Frontal cortex (tissue), 3 donors: ENCODE measurements at regions not wholly inside any gene's neighbourhood (a gene's known extent, or its start where the extent isn't known, plus 50 kb on each side); places are given as distances from the start of the nearest gene placed in this dataset.

Source experiments
- DNase-seq, 2 donors: peaks; one replicate each; pipeline ENCODE4 v3.0.0; 2012; ENCODE audit warnings: low spot score in 2 of 2
- FAIRE-seq: peaks from 2 replicates; lab custom pipeline; 2012; peaks lifted over from hg19 to GRCh38; lab: Jason Lieb, UNC
- donor health status: control.
- donor health status: control.
- donor health status: control.

DNA sequence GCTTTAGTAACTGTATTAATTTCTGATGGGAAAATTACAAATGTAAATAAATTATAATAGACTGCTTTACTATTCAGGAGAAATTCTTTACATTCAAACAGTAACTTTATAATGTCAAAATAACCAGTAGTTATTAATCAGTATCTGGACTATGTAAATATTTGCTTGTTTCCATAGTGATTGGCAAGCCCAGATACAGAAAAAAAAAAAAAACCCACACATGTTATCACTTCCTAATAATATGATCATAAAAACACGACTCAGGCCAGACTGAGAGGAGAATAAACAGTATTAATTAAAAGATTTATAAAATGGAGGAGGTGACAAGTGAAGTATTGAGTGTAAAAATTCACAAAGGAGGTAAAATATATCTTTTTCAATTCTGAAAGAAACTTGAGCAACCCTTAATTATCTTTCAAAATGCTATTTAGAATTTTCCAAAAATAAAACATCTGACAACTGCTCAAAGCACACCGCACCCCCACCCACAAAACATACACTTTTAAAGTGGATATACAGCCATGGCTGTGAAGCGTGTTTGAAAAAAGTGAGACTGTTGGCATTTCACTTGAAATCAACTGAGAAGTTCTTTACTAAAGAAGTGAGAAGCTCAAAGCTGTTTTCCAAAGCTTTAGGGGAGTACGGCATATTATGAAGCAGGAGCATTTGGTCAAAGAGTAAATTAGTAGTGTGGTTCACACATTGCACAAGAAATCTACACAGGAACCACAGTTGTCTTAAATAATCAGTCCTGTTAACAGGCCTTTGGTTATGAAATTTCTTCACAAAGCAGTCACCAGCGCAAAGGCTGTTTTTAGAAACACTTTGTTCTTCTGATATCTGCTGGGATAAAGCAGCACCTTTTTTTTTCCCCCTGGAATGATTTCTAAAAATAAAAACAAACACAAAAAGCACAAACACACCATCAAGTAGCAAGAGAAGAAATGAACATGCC lies 475.8 kb downstream of the TXNL1 start:
- DNase-seq (no peak), FAIRE-seq (no peak)

GRCh38 chr18:56161566-56162260 lies 476.7 kb downstream of the TXNL1 start:
- no peak for FAIRE-seq
- no peak for DNase-seq

GRCh38 chr18:56158676-56159075 lies 479.7 kb downstream of the TXNL1 start:
- FAIRE-seq (no peak), DNase-seq (no peak)

- no peak for FAIRE-seq
- no peak for DNase-seq
These were observed 480.9 kb downstream of the TXNL1 start for GRCh38 chr18:56157541-56157940.

DNA sequence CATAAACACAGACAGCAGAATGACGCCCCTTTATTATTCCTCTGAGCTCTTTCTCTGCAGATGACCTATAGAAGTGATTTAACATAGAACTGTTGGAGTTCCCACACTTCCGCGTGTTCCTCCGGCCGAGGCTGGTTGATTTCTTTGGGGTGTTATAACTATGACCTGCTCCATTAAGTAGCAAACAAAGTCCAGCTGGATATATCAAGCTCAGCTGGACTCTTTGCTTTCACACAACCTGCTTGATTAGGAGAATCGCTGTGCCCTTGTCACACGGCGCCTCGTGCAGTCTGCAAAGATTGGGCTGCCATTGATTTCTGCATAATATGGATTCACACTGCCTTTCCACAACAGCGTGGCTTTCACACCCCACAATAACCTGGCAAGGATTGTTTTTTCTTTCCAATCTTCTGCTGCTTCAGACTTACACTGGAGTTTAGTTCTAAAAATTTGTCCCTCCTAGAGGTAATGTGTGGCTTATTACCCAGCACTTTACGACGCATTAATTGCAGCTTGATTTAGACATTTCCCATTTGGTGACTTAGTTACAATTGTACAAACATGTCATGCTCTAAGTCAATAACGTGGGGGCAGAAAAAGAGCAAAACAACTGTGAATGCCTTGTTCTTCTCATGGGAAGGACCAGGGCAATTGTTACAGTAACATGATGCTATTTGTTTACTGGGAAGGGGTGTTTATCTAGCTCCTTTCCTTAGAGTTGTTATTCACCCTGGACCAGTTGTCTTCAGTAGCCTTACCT lies 485.7 kb downstream of the TXNL1 start:
- no peak for DNase-seq
- no peak for FAIRE-seq

GRCh38 chr18:56148373-56148772 lies 490.0 kb downstream of the TXNL1 start:
- FAIRE-seq (no peak), DNase-seq (no peak)

GRCh38 chr18:56146565-56146964 lies 491.8 kb downstream of the TXNL1 start:
- FAIRE-seq = no peak

GRCh38 chr18:56142001-56142400 lies 496.4 kb downstream of the TXNL1 start:
- DNase-seq = no peak
- no peak for FAIRE-seq

More at GRCh38 chr18:56146565-56146964, 491.8 kb downstream of the TXNL1 start:
- no peak for DNase-seq

GRCh38 chr18:56139792-56140254 lies 498.6 kb downstream of the TXNL1 start:
- DNase-seq (no peak), FAIRE-seq (no peak)

DNA sequence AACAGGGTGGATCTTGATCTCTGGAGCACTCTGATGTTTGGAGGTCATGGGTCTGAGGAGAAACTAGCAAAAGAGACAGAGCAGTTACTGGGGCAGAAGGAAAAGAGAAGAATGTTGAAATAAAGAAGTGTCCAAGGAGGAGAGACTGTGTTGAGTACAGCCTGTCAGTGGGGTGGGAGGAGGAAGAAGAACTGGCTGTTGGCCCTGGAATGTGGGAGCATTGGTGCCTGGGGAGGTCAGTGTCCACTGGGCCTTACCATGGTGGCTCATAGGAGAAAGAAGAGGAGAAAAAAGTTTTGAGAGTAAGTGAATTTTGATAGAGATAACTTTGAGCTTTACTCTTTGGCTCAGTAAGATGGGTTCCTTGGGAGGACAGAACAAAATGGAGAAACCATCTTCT lies 499.0 kb downstream of the TXNL1 start:
- no peak for FAIRE-seq

DNA sequence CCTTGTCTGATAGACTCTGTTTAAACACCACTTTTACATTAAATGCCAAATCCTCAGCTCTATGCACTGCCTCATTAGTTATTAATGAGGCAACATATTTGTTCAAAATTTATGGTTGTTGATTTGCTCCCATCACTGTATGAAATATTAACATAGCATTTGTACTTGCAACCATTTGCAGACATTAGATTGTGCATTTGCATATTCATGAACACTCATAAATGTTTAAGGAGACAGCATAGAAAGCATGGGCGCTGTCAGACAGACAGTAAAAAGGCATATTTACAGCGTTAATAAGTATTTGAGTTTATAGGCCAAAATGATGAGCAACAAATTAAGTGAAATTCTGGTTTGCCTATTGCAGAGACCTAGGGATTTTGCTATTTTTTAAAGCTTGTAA lies 502.3 kb downstream of the TXNL1 start:
- DNase-seq (no peak), FAIRE-seq (no peak)

More for the DNA sequence above, 499.0 kb downstream of the TXNL1 start:
- DNase-seq = no peak

GRCh38 chr18:56130481-56130880 lies 507.9 kb downstream of the TXNL1 start:
- no peak for FAIRE-seq
- no peak for DNase-seq

DNA sequence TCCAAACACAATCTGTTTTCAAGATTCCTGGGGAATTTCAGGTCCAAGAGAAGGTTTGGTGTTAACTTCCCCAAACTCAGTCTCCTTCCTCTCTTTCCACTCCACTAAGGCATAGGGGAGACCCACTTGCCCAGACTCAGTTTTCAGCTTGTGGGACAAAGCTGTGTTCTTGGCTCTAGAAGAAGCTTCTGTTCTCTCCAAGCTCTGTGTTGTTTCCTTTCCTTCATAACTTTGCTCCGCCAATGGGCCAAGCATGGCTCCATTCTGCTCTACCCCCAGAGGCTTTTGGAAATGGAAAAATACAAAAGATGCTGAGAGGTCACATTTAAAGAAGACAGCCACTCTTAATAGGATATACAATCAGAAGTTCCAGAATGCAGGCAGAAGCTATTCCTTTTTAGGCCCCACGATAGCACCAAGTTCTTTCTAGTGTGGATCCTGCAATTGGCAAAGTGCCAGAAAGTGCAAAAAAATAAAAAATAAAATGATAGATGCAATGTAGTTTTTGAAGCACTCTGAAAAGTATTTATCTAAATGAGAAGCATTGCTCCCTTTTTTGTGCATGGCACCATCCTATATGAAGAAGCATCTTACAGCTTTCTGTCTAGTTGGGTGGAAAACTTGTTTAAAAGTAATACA lies 510.1 kb downstream of the TXNL1 start:
- DNase-seq = no peak

DNA sequence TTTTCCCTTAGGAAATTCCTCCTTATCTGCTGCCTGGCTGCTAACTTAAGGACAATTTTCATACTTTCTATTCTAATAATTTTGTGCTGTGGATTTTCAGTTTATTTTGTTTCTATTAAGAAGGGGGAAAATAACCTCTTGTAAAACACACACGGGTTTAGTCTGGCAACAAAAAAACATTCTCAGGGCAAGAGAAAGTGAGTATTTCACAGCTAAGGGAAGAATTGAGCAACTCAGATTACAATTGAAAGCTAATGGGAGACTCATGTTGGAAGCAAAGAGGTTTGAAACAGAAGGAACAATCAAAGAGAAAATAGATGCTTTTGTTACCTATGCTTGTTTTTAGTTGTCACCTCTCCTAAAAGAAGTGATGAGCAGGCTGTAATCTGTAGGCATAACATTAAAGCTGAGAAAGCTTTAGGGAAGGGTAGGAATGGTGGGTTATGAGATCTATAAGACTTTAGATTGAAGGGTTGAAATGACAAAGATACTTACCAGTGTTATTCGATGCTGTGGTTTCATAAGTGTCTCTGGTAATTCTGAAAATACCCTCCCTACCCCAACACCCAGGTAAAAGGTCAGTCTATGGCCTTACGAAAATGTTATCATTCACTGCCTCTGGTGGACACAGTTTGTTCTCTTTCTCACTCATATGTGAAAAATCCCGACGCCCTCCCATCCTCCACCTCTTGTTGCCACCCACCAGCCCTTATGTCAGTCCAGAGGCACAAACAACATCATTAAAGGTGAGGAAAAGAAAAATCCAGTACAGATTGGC lies 510.9 kb downstream of the TXNL1 start:
- DNase-seq (no peak), FAIRE-seq (no peak)

More for the DNA sequence above, 510.1 kb downstream of the TXNL1 start:
- FAIRE-seq = no peak

DNA sequence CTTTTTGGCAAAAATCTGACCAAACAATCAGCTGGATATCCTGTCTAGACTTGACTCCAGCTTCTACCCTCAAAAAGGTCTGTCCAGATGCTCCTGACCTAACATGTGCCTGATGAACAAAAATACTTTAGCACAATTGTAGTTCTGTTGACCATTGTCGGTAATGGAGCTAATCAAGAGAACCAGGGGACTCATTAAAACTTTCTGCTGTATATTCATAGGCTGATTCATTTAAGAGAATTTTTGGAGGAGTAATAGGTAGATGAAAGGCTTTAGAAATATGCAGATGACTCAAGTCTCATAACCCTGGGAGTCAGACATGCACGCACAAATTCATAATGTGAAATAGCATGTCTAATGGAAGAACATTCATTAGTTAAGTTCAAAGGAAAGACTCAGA lies 514.2 kb downstream of the TXNL1 start:
- FAIRE-seq (no peak), DNase-seq (no peak)

DNA sequence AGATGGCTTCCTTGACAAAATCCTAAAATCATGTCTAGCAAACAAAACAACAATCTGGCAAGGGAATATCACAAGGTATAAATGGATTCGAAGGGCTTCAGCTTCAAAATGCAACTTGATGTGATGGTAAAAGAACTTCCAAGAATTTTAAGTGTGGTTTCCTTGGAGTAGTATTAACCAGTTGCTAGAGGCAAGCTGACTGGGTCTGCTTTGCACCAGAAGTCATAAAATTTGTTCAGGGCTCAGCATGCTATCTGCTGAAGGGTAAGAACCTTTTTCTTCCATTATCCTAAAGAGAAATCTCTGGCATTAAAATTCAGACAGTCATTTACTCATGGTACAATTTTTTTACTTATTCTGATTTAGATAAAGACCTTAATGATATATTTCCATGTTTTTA lies 516.7 kb downstream of the TXNL1 start:
- DNase-seq (no peak), FAIRE-seq (no peak)

DNA sequence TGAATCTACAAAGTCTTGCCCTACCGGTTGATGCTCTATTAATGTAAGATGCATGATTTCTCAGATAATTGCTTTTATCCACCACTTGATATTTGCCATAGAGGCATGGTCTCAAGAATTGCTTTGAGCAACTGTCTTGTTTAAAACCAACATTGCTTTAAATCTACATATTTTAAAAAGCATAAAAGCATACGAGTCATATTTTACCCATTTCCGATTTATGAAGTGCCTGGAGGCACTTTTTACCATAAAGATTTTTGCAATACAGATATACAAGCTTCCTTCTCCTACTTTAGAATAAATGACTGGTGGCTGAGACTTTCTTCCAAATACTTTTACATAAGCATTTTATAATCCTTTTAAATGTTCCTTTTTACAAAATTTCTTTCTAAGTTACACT lies 517.6 kb downstream of the TXNL1 start:
- no peak for DNase-seq
- FAIRE-seq = no peak

DNA sequence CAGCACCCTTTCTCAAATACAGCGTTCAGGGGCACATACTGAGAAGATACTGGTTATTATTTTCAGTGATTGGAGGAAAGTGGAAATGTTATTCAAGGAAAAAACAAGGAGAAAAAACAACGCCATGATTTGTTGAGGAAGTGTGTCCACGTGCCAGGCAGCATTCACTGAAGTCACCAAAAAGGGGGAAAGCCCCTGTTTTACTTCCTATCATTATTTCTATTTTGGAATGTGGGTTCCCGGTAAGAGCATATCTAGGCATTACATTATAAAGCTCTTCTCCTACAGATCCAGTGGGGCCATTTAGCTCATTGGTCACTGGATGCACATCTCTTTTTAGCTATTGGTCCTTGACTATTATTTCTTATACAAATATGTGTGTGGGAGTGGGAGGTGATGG lies 518.7 kb downstream of the TXNL1 start:
- FAIRE-seq = no peak

DNA sequence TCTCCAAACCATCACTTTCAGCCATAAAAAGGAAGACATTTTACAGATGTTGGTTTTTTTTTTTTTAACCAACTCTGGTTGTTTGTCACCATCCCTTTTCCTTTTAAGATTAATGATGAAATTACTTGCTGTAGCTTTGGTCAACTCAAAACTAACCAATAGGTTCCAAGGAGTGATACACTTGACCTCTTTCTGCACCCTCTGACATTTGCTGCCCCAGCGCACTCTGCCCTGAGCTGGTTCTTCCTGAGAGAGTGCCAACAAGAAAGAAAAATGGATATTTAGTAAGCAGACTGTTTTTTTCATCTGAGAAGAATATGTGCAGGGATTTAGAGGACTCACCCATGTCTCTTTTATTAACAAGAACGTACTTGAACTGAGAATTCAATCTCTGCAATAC lies 520.0 kb downstream of the TXNL1 start:
- FAIRE-seq (no peak), DNase-seq (no peak)

More for the DNA sequence above, 518.7 kb downstream of the TXNL1 start:
- no peak for DNase-seq
